ENCODE measurements at regions not wholly inside any gene's neighbourhood (a gene's known extent, or its start where the extent isn't known, plus 50 kb on each side); places are given as distances from the start of the nearest gene placed in this dataset.

DNA sequence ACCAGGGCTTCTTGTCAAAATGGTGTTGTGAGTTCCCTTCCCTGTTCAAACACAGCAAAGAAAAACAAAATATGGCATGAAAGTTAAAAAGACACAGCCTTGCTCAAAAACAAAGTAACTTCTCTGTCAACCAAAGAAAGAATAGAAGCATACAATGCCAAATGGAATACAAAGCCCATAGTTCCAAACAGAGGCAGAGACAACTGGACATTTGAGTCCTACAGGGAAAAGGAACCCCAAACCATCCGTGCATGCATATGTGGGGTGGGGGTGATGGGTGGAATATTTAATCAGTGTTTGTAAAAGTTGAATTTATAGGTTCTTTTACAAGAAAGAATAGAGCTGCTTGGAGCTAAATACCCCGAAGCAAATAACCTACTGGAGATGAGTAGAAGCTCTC is 218.7 kb downstream of the FAM76B start:
- TF ChIP-seq POLR2A (IDR thresholded peaks at IDR 0.05) = no peak
- TF ChIP-seq, protein P1, sequence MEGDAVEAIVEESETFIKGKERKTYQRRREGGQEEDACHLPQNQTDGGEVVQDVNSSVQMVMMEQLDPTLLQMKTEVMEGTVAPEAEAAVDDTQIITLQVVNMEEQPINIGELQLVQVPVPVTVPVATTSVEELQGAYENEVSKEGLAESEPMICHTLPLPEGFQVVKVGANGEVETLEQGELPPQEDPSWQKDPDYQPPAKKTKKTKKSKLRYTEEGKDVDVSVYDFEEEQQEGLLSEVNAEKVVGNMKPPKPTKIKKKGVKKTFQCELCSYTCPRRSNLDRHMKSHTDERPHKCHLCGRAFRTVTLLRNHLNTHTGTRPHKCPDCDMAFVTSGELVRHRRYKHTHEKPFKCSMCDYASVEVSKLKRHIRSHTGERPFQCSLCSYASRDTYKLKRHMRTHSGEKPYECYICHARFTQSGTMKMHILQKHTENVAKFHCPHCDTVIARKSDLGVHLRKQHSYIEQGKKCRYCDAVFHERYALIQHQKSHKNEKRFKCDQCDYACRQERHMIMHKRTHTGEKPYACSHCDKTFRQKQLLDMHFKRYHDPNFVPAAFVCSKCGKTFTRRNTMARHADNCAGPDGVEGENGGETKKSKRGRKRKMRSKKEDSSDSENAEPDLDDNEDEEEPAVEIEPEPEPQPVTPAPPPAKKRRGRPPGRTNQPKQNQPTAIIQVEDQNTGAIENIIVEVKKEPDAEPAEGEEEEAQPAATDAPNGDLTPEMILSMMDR (IDR thresholded peaks at IDR 0.05) = no peak
